Natural killer cell (primary cell): ENCODE measurements at regions not wholly inside any gene's neighbourhood (a gene's known extent, or its start where the extent isn't known, plus 50 kb on each side); places are given as distances from the start of the nearest gene placed in this dataset.

ENCODE experiments used
- ATAC-seq, 3 donors: fragments of 150-1000 bp in 2 of 3; fragments of 200-7000 bp in 1 of 3; cut with Tn5 transposase; 1 replicate in 1 of 3; 2 replicates in 2 of 3; pipeline ENCODE4 v1.10.0; 2021; ENCODE audit warnings: mild to moderate bottlenecking in 2 of 3, moderate library complexity in 2 of 3
- DNase-seq, 2 donors: peaks; one replicate each; pipeline versions ENCODE4 v3.0.0 to v3.0.0-alpha.2; 2013 to 2021; ENCODE audit warnings: mixed read lengths in 1 of 2
- H3K27ac ChIP-seq: one replicate; pipeline ENCODE4 v1.5.1; 2013; ENCODE audit warnings: mild to moderate bottlenecking, low read length
- H3K27me3 ChIP-seq: one replicate; pipeline ENCODE4 v1.6.1; 2013; ENCODE audit warnings: low read length; ENCODE audit not compliant: control insufficient read depth, insufficient read depth
- H3K36me3 ChIP-seq: one replicate; pipeline ENCODE4 v1.6.1; 2013; ENCODE audit warnings: low read length; ENCODE audit not compliant: control insufficient read depth, insufficient read depth
- H3K4me1 ChIP-seq: one replicate; pipeline ENCODE4 v1.6.1; 2013; ENCODE audit warnings: low read length; ENCODE audit not compliant: control insufficient read depth, insufficient read depth
- H3K4me3 ChIP-seq: one replicate; pipeline ENCODE4 v1.5.1; 2013; ENCODE audit warnings: low read length
- H3K9me3 ChIP-seq: one replicate; pipeline ENCODE4 v1.6.1; 2013; ENCODE audit warnings: low read length; ENCODE audit not compliant: control insufficient read depth, insufficient read depth
- H3K27ac Mint-ChIP-seq, 2 donors: one replicate each; pipeline ENCODE4 v1.8.0; 2022; ENCODE audit warnings: mild to moderate bottlenecking in 2 of 2, mixed read lengths in 2 of 2, moderate library complexity in 1 of 2
- H3K27me3 Mint-ChIP-seq, 2 donors: one replicate each; pipeline ENCODE4 v1.8.0; 2022; ENCODE audit warnings: low read depth in 2 of 2, mixed read lengths in 2 of 2
- H3K36me3 Mint-ChIP-seq: one replicate; pipeline ENCODE4 v1.8.0; 2022; ENCODE audit warnings: mixed read lengths
- H3K4me1 Mint-ChIP-seq, 2 donors: one replicate each; pipeline ENCODE4 v1.8.0; 2022; ENCODE audit warnings: mixed read lengths in 2 of 2
- H3K4me3 Mint-ChIP-seq: one replicate; pipeline ENCODE4 v1.8.0; 2022; ENCODE audit warnings: mild to moderate bottlenecking, moderate library complexity, mixed read lengths
- H3K9me3 Mint-ChIP-seq, 2 donors: one replicate each; pipeline ENCODE4 v1.8.0; 2022; ENCODE audit warnings: mixed read lengths in 2 of 2
- CTCF ChIP-seq: fragments of 200-600 bp; IDR thresholded peaks from one replicate; pipeline ENCODE4 v1.8.0; 2022; ENCODE audit warnings: antibody characterized with exemption
- WGBS: methylation state at CpG from one replicate; pipeline ENCODE4 v1.1.7; 2013; ENCODE audit warnings: missing lambda C conversion rate; ENCODE audit not compliant: insufficient coverage; 5-methylcytosine and 5-hydroxymethylcytosine counted together
- intact Hi-C: fragments of 100-400 bp; cut with micrococcal nuclease; formaldehyde crosslinking; loops from one replicate; pipeline ENCODE4 v1.14.2; 2022

GRCh38 chr9:94199776-94200175 lies 59.3 kb upstream of the ZNF169 start:
- peaks cover 28% of the 10 kb centered on the region for H3K36me3 Mint-ChIP-seq
- H3K27ac Mint-ChIP-seq = no peak overlapping the region
- no peaks in the 10 kb centered on the region for H3K4me1 ChIP-seq

GRCh38 chr9:94204174-94204573 lies 54.9 kb upstream of the ZNF169 start:
- Histone ChIP-seq H3K27ac (no peak overlapping the region), H3K36me3 (no peaks in the 10 kb centered on the region), H3K27me3 (no peaks in the 10 kb centered on the region), H3K9me3 (peaks cover 5% of the 10 kb centered on the region), H3K4me1 (no peaks in the 10 kb centered on the region), H3K4me3 (no peak overlapping the region)
- Mint-ChIP-seq H3K27me3 (peaks cover 0 to 10% of the 10 kb centered on the region in 2 donors), H3K36me3 (peaks cover 9% of the 10 kb centered on the region), H3K4me3 (no peak overlapping the region), H3K27ac (no peak overlapping the region), H3K4me1 (no peaks in the 10 kb centered on the region), H3K9me3 (peaks cover 2 to 3% of the 10 kb centered on the region in 2 donors)
- no peak for TF ChIP-seq CTCF
- DNase-seq (no peak), ATAC-seq (no peak)
- intact Hi-C loops = no loop called here
- WGBS = 54% methylated on average over 3 of the region's 4 CpGs

More at GRCh38 chr9:94199776-94200175, 59.3 kb upstream of the ZNF169 start:
- H3K27me3 ChIP-seq = no peaks in the 10 kb centered on the region
- Mint-ChIP-seq H3K9me3 (peaks cover 2 to 3% of the 10 kb centered on the region in 2 donors), H3K4me3 (no peak overlapping the region), H3K27me3 (peaks cover 0 to 5% of the 10 kb centered on the region in 2 donors), H3K4me1 (no peaks in the 10 kb centered on the region)
- no peak for TF ChIP-seq CTCF
- peaks cover 4% of the 10 kb centered on the region for H3K9me3 ChIP-seq
- no peak overlapping the region for H3K27ac ChIP-seq
- DNase-seq = no peak
- intact Hi-C loops = no loop called here
- no peaks in the 10 kb centered on the region for H3K36me3 ChIP-seq
- no peak for ATAC-seq
- no peak overlapping the region for H3K4me3 ChIP-seq

GRCh38 chr9:94207781-94208180 lies 51.3 kb upstream of the ZNF169 start:
- DNase-seq (no peak), ATAC-seq (no peak)
- Mint-ChIP-seq H3K4me1 (no peaks in the 10 kb centered on the region), H3K9me3 (peaks cover 2 to 3% of the 10 kb centered on the region in 2 donors), H3K4me3 (no peak overlapping the region), H3K27ac (no peak overlapping the region), H3K27me3 (peaks cover 0 to 10% of the 10 kb centered on the region in 2 donors), H3K36me3 (peaks cover 9% of the 10 kb centered on the region)
- Histone ChIP-seq H3K4me3 (no peak overlapping the region), H3K27me3 (no peaks in the 10 kb centered on the region), H3K36me3 (no peaks in the 10 kb centered on the region), H3K9me3 (peaks cover 5% of the 10 kb centered on the region), H3K4me1 (no peaks in the 10 kb centered on the region), H3K27ac (no peak overlapping the region)
- 88% methylated on average over 1 of the region's 1 CpG for WGBS
- intact Hi-C loops = no loop called here
- no peak for TF ChIP-seq CTCF
